ENCODE measurements at regions not wholly inside any gene's neighbourhood (a gene's known extent, or its start where the extent isn't known, plus 50 kb on each side); places are given as distances from the start of the nearest gene placed in this dataset.

GRCh38 chr2:82412021-82412420 is 2047.1 kb downstream of the SUCLG1 start:
- H3K4me2 ChIP-seq (ENCODE audit: insufficient read depth, low read length), result no peak overlapping the region
- no peaks in the 10 kb centered on the region for H3K4me1 ChIP-seq (replicated peaks in 1 of 2; ENCODE audit: control insufficient read depth in 2 of 2, insufficient read depth in 2 of 2, low read length in 2 of 2)
- CTCF ChIA-PET (ENCODE audit: low intra/inter-chr PET ratio), result no interaction called here
- POLR2A ChIA-PET, result no interaction called here
- no peak for TF ChIP-seq ZNF780A (CRISPR knock-in tag; IDR thresholded peaks at IDR 0.05)
- no peak for TF ChIP-seq SMARCA5 (IDR thresholded peaks at IDR 0.05)
- no peak for TF ChIP-seq ZNF785 (CRISPR knock-in tag; IDR thresholded peaks at IDR 0.05)
- TF ChIP-seq LARP7 (IDR thresholded peaks at IDR 0.05), result no peak
- no peaks in the 10 kb centered on the region for H4K20me1 ChIP-seq (replicated peaks; ENCODE audit: control insufficient read depth, insufficient read depth, low read length)
- H3K27ac ChIP-seq (ENCODE audit: extremely low read depth, low read depth, low read length), result no peak overlapping the region
- WGBS (ENCODE audit: insufficient coverage, low coverage, missing lambda C conversion rate), result 0% methylated on average over 3 of the region's 3 CpGs
- DNase-seq (ENCODE audit: extremely low read depth in 1 of 4, low spot score in 3 of 4) (no peak), FAIRE-seq (no peak), ATAC-seq (no peak)
- in situ Hi-C loops (cut with MboI) (no loop called here), intact Hi-C loops (cut with micrococcal nuclease) (no loop called here)
- no peaks in the 10 kb centered on the region; the same call in 1 of the 2 replicates for H3K9me3 ChIP-seq (replicated peaks; ENCODE audit: control insufficient read depth, insufficient read depth, low read depth, low read length)
- H2AFZ ChIP-seq (ENCODE audit: low read depth, low read length), result no peak overlapping the region
- no peaks in the 10 kb centered on the region for H3K27me3 ChIP-seq (ENCODE audit: control insufficient read depth in 2 of 2, insufficient read depth in 2 of 2, low read length in 2 of 2)
- H3K9me1 ChIP-seq (ENCODE audit: control insufficient read depth, insufficient read depth, low read length), result no peaks in the 10 kb centered on the region
- H3K4me3 ChIP-seq, result no peak overlapping the region
- H3K36me3 ChIP-seq (ENCODE audit: control insufficient read depth, insufficient read depth, low read length), result no peaks in the 10 kb centered on the region
- no peak overlapping the region for H3K9ac ChIP-seq (ENCODE audit: insufficient read depth in 1 of 2, low read depth in 2 of 2, low read length in 2 of 2)
- no peaks in the 10 kb centered on the region for H3K79me2 ChIP-seq (ENCODE audit: control insufficient read depth, insufficient read depth, low read length)
- no TSS peak for BruUV-seq (replicated peaks)

- Histone ChIP-seq H3K4me1 (replicated peaks in 1 of 2; ENCODE audit: control insufficient read depth in 2 of 2, insufficient read depth in 2 of 2, low read length in 2 of 2) (no peaks in the 10 kb centered on the region), H3K9me1 (ENCODE audit: control insufficient read depth, insufficient read depth, low read length) (no peaks in the 10 kb centered on the region), H4K20me1 (replicated peaks; ENCODE audit: control insufficient read depth, insufficient read depth, low read length) (no peaks in the 10 kb centered on the region), H3K27me3 (ENCODE audit: control insufficient read depth in 2 of 2, insufficient read depth in 2 of 2, low read length in 2 of 2) (no peaks in the 10 kb centered on the region), H3K27ac (ENCODE audit: extremely low read depth, low read depth, low read length) (no peak overlapping the region), H3K36me3 (ENCODE audit: control insufficient read depth, insufficient read depth, low read length) (no peaks in the 10 kb centered on the region), H3K4me2 (ENCODE audit: insufficient read depth, low read length) (no peak overlapping the region), H3K9me3 (replicated peaks; ENCODE audit: control insufficient read depth, insufficient read depth, low read depth, low read length) (no peaks in the 10 kb centered on the region; the same call in 1 of the 2 replicates), H3K79me2 (ENCODE audit: control insufficient read depth, insufficient read depth, low read length) (no peaks in the 10 kb centered on the region), H2AFZ (ENCODE audit: low read depth, low read length) (no peak overlapping the region), H3K9ac (ENCODE audit: insufficient read depth in 1 of 2, low read depth in 2 of 2, low read length in 2 of 2) (no peak overlapping the region), H3K4me3 (no peak overlapping the region)
- intact Hi-C loops (cut with micrococcal nuclease) (no loop called here), in situ Hi-C loops (cut with MboI) (no loop called here)
- no peak for FAIRE-seq
- no peak for DNase-seq (ENCODE audit: extremely low read depth in 1 of 4, low spot score in 3 of 4)
- ChIA-PET POLR2A (no interaction called here), CTCF (ENCODE audit: low intra/inter-chr PET ratio) (no interaction called here)
- BruUV-seq (replicated peaks), result no TSS peak
- no peak for ATAC-seq
- TF ChIP-seq POLR2A (conservative IDR thresholded peaks at IDR 0.05) (no peak), ZNF12 (CRISPR knock-in tag; IDR thresholded peaks at IDR 0.05) (no peak), KDM4B (IDR thresholded peaks at IDR 0.05; ENCODE audit: borderline replicate concordance in 2 of 2, low read depth in 1 of 2) (no peak), TGIF2 (CRISPR knock-in tag; IDR thresholded peaks at IDR 0.05) (no peak), ZNF134 (CRISPR knock-in tag; conservative IDR thresholded peaks at IDR 0.05) (no peak), ZNF655 (CRISPR knock-in tag; IDR thresholded peaks at IDR 0.05) (no peak), ZNF76 (CRISPR knock-in tag; IDR thresholded peaks at IDR 0.05; ENCODE audit: borderline replicate concordance) (no peak), HCFC1 (IDR thresholded peaks at IDR 0.05; ENCODE audit: low read depth, low read length) (no peak)
- WGBS (ENCODE audit: insufficient coverage, low coverage, missing lambda C conversion rate), result 3% methylated on average over 3 of the region's 3 CpGs
Observed at GRCh38 chr2:82411071-82411470, 2048.0 kb downstream of the SUCLG1 start.
